Heart left ventricle (tissue), 13 donors: ENCODE measurements at regions not wholly inside any gene's neighbourhood (a gene's known extent, or its start where the extent isn't known, plus 50 kb on each side); places are given as distances from the start of the nearest gene placed in this dataset.

Source experiments
- POLR2A ChIP-seq, 2 donors: fragments of 450-650 bp; IDR thresholded peaks; one replicate each; pipeline ENCODE4 v1.6.1; 2017; ENCODE audit warnings: antibody characterized with exemption in 2 of 2, mild to moderate bottlenecking in 2 of 2, moderate library complexity in 2 of 2
- TF ChIP-seq, protein P1 (sequence below), 12 donors: fragments of 200-600 bp; sonication (generic) in 4 of 12; IDR thresholded peaks; one replicate each; pipeline versions ENCODE4 v1.5.0 to v1.8.0; 2018 to 2022; ENCODE audit warnings: antibody characterized with exemption in 12 of 12, mild to moderate bottlenecking in 5 of 12
- donor health status: ischemic (EF 13 %, LVEDD 7.1; RV severe dilation, severe dysfunction).
- donor health status: DM: no; HTN: yes; CAD: no.
- donor health status: DM: no; HTN: no; CAD: no.
- donor health status: ischemic (EF 25% LVEDD 6.9; RV normal size, moderate dysfunction).
- donor health status: ischemic (EF 25% LVEDD 5.7; RV mildly dilated, moderate dysfunction).
- donor health status: ischemic (EF 35%, LVEDD 5.7; RV mildly dilated, moderate dysfunction).
- donor health status: nonischemic (EF 11% LVEDD 7.7; RV severe dilation, severe dysfunction).
- donor health status: DM: yes; HTN: yes; CAD: no.
- donor health status: PGD.
- donor health status: ischemic (EF 29% LVEDD 5.4; RV normal size, mild dysfunction).
- donor health status: nonischemic (EF 23%, LVEDD 6.1; RV moderate dilation, normal function).

GRCh38 chr4:138891631-138892031 lies 124.0 kb upstream of the NOCT start:
- TF ChIP-seq, protein P1, sequence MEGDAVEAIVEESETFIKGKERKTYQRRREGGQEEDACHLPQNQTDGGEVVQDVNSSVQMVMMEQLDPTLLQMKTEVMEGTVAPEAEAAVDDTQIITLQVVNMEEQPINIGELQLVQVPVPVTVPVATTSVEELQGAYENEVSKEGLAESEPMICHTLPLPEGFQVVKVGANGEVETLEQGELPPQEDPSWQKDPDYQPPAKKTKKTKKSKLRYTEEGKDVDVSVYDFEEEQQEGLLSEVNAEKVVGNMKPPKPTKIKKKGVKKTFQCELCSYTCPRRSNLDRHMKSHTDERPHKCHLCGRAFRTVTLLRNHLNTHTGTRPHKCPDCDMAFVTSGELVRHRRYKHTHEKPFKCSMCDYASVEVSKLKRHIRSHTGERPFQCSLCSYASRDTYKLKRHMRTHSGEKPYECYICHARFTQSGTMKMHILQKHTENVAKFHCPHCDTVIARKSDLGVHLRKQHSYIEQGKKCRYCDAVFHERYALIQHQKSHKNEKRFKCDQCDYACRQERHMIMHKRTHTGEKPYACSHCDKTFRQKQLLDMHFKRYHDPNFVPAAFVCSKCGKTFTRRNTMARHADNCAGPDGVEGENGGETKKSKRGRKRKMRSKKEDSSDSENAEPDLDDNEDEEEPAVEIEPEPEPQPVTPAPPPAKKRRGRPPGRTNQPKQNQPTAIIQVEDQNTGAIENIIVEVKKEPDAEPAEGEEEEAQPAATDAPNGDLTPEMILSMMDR (IDR thresholded peaks at IDR 0.05), result no peak
- TF ChIP-seq POLR2A (IDR thresholded peaks at IDR 0.05), result no peak
